ENCODE measurements at regions not wholly inside any gene's neighbourhood (a gene's known extent, or its start where the extent isn't known, plus 50 kb on each side); places are given as distances from the start of the nearest gene placed in this dataset.

DNA sequence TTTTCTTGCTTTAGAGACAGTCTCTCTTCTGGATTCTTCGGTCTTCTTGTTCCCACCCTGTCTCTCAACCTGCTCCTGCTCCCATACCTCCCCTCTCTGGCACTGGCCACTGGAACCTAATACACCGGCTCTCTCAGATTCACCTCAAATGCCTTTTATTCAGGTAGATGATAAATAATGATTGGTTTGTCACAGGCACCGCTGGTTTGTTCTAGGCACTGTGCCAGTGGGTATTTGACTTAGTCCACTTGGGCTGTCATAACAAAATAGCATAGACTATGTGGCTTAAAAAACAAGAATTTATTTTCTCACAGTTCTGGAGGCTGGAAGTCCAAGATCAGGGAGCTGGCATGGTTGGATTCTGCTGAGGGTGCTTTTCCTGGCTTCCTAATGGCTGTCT lies 278.2 kb upstream of the STT3B start:
- DNase-seq: no peak

DNA sequence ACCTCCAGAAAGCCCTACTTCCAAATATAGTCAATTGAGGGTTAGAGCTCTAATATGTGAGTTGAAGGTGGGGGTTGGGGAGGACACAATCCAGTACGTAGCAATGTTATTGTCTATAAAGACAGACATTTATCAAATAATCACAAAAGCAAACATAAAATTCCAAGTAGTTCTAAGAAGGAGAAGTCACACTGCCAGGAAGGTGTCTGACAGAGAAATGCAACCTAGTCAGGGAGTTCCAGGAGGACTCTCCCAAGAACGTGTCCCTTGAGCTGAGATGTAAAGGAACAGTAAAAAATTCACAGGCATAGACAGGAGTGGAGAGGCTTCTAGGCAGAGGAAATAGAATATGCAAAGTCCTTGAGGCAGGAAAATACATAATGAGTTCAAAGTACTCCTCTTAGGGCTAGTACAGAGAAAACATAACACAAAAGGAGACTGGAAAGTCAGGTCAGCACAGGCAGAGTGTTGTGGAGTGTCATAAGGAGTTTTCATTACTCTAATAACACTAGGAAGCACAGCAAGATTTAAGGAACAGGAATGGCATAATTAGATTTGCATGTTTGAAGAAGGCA lies 277.6 kb upstream of the STT3B start:
- DNase-seq: no peak

DNA sequence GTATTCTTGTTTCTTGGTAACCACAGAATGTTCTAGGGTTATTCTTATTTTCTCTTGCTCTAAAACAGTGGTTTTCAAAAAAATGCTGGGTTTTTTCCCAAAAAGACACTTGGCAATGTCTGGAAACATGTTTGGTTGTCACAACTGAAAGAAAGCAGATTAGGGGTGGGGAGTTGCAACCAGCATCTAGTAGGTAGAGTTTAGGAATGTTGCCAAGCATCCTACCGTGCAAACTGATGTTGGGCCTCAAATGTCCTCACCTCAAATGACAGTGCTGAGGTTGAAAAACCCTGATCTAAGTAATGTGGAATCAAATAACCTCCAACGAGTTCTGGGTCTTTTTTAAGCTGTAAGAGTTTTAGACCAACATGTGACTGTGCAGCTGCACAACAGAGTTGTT lies 270.5 kb upstream of the STT3B start:
- no peak for DNase-seq

DNA sequence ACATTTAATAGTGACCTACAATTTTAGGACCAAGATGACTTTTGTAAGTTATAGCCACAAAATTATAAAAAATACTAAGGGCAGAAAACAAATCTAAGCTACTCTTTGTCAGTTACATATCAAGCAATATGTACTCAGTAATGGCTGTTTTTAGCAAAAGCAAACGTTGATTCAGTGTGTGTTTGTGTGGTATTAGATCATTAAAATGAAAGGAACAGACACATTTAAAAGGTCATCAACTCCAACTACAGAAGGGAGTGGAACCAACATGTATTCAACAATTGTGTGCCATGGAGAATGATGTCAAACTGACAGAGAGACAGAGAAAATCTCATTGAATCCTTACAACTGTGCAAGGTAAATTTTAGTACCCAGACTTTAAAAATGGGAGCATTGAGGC lies 268.8 kb upstream of the STT3B start:
- no peak for DNase-seq

DNA sequence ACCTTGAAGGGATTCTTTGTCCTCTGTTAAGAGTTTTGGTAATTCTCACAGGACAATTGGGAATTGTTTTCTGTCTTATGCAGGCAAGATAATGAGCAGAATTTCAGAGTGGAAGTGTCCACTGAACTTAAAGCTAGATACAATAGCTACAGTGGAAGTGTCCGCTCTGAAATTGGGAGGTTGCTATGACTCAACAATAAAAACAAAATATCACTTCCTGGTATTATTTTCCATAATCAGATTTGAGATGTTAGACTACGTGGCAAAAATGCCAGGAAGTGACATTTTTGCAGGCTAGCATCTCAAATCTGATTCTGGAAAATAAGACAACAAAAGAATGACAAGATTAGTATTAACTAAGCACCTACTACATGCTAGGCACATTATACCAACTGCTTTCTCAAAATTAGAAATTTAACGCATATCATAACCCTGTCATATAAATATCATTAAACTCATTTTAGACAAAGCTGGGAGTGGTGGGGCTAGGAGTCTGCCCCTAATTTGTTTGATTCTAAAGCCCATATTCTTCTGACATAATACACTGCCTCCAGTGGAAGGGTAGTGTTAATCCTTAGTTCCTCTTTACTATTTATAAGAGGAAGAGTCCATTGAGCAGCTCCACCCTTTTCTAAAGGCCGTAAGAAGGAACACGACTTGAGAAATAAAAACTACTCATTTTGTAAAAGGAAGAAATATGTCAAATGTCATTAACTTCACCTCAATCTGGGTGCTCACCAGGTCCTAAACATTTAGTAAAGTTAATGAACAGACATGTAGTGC lies 266.9 kb upstream of the STT3B start:
- DNase-seq: peak; percentile 53

DNA sequence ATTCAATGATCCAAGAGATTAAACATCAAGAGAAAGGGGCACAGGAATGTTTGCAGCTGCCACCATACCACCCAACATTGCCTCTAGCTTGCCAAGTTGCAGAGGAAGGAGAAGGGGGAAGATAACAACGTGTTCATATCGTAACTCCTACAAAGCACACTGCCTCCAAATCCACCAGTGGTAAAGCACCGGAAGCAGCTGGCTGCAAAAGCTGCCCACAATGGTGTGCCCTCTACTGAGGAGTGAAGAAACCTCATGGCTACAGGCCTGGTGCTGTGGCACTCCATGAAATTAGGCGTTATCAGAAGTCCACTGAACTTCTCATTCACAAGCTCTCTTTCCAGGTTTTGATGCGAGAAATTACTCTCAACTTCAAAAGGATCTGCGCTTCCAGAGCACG lies 263.9 kb upstream of the STT3B start:
- DNase-seq: no peak

DNA sequence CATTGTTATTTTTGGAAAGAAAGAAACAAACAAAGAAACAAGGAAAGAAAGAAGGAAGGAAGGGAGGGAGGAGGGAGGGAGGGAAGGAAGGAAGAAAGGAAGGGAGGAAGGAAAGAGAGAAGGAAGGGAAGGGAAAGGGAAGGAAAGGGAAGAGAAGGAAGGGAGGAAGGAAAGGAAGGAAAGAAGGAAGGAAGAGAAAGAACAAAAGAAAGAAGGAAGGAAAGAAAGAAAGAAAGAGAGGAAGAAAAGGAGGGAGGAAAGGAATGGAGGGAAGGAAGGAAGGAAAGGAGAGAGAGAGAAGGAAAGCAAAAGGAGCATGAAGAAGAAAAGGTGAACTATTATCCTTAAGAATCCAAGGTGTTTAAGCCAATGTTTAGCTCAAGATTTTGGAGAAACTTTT lies 262.7 kb upstream of the STT3B start:
- no peak for DNase-seq

DNA sequence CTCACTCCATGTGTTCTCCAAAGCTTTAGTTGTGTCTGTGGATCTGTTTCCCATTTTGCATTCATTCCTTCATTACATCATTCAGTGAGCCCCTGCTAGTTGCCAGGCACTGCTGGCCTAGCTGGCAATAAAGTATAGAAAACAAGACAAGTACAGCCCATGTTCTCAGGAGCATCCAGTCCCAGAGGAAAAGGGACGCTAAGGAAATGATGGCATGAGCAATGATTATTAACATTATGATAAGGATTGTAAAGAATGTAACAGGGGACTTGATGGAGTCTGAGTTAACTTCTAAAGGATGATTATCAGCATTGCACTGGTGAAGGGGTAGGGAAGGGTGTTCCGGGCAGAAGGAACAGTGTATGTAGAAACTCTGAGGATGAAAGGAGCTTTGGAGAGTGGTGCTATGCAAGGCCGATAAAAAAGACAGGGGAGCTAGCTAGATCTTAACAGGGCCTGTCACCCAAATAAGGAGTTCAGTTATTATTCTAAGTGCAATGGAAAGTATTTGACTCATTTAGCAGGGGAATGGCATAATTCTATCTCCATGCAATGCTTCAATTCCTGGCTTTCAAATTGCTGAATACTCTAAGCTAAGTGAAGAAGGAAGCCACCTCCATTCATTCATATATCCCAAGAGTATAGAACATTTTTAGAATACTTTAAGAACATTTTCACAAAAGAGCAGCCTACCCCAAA lies 258.2 kb upstream of the STT3B start:
- no peak for DNase-seq

DNA sequence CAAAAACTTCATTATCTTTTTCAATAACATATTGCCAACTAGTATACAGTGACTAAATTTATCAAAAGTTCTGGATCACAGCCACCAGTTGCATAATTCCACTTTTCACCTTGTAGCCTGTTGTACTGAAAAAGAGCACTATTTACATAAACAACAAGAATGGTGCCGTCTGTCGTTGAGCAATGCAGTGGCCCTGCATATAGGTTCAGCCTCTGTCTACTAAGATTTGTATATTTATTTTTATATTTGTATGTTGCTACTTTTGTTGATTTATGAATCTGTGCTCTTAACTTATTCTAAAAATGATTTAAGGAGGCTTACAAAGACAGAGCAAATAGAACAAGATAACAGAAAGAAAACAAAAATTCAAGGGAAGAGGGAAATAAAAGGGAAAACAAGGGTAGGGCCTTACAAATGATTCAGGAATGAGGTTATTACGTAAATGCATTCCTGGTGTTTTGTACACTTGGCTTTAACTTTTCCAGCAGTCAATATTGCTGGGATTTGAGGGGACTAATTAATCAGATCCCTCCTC lies 257.6 kb upstream of the STT3B start:
- no peak for DNase-seq

DNA sequence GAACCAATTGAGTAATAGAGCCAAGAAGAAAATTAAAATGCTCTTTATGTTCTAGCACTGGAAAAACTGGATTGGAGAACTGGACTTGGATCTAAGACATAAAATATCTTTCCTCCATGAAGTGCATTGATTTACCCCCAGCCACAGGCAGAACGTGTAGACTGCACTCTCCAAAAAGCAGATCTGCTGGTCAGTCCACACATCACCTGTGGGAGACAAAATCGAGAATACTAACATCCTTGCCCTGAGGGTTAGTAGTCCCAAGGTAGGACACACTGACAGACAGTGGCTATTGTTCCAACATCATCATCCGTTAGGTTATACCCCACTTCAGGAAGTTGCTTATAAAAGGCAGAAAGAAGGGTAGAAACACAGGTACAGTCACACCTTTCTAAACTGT lies 257.1 kb upstream of the STT3B start:
- no peak for DNase-seq

DNA sequence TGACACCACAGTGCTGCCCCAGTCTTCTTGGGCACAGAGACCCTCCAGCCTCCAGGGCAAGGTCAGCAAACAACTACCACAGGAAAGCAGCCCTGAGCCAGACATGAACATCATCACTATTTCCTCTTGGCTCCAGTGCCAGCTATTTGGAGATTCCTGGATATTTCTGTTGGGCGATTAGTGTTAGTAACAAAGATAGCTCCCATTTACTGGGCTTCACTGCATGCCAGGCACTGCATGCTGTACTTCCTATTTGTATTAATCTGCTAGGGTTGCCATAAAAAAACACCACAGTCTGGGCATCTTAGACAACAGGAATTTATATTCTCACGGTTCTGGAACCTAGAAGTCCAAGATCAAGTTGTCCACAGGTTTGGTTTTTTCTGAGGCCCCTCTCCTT lies 255.1 kb upstream of the STT3B start:
- DNase-seq: no peak

DNA sequence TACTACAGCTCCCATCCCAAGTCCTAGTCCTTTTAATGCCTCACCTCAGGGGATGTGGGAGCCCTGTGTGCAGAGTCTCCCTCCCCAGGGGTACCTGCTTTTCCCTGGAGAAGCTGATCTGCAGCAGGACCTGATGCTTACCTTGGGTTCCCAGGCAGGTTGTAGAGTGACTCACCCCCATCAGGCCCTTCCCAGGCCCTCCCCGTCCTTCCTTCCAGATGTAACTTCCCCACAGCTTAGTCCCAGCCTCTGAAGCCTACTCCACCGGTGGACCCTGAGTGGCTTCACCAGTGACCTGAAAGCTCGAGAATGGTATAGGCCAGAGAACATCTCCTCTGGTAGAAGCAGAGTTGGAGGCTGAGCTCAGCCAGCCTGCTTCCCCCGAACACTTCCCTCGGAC lies 254.2 kb upstream of the STT3B start:
- DNase-seq: no peak

DNA sequence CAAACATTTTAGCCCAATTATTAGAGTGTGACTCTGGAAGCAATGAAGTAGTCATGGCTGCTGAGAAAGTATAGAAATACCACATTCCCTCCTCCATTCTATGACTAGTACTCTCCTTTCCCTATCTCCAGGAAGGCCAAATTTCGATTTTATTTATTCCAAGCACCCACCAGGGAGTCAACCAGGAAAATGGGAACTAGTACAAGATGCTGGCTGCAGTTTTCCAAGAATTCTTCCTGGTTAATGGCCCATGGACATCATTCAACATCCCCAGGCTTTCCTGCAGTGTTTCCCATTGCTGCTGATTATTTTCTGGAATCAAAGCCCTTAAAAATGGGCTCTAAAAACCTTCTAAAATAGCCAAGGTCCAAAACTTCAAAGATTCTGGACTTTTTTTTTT lies 247.9 kb upstream of the STT3B start:
- no peak for DNase-seq

DNA sequence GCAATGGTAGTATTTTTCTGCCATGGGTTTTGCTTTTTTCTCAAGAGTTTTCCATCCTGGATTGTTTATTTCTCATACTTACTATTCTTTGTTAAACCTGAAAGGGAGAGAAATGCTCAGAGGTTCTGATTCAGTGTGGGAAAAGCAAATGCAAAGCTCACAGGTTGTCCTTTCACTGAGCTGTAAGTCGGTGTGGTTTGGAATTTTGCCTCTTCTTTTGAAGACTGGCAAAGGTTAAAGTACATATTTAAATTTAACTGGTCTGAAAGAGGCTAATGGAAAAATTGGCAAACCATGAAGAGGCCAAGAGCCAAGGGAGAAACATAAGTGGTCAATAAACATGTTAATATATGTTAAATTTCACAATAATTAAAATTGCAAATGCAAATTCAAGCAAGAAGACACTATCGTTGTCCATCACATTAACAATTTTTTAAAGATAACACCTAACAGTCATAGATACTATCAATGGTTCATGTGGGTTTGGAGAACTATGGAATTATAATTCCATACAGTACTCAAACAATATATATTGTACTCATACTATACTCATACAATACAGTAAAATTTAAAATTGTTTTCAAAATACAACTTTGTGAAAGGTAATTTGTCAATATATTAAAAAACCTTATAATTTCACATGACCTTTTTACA lies 246.8 kb upstream of the STT3B start:
- DNase-seq: no peak

DNA sequence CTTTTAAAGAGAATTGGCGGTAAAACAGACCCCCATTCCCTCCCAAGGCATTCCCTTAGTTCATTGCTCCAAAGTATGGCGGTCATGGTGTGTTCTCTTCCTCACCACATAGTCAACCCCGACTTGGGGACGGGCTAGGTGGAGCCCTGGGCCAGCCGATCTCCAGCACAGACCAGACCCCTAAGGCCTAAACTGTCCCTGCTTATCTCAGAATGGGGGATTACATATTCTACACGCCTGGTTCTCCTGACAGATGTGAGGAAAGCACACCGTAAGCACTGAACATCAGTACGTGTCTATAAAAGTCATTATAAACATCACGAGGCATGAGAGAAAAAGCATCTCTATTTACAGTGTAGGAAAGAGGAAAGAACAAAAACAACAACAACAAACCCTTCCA lies 244.5 kb upstream of the STT3B start:
- DNase-seq: no peak

DNA sequence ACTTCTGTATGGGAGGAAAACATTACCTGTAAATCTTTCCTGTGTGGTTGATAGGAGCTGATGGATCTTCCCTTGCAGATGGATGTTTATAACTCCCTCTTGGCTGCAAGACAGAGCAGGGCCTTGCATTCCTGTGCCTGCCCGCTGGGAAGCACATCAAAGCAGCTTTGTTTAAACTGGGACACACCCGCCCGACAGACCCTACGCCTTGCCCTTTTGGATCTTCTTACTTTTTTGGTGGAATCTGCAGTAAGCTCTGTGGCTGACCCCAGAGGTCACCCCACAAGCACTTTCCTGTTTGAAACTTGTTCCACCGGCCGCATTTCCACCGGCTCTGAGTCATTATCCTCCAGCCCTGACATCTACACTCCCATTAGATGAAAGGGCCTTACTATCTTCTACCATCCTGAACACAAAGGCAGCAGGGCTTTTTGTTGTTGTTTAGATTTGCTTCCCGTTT lies 244.1 kb upstream of the STT3B start:
- no peak for DNase-seq

DNA sequence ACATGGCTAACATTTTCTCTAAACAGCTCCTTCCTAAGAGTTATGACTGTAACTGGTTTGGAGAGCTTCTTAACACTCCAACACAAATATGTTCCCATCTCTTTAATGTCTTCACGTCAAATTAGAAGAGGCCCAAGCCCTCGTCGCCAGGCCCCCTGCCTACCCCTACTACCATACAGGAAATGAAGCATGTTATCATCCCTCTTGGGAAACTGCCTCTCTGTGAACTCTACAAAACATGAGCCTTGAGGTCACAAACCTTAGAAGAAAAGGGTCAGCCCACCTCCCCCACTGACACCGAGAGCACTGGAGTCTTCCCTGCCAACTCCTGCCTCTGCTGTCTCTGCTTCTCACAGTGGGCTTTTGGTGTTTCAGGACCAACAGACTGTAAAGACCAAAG lies 243.1 kb upstream of the STT3B start:
- DNase-seq: no peak

DNA sequence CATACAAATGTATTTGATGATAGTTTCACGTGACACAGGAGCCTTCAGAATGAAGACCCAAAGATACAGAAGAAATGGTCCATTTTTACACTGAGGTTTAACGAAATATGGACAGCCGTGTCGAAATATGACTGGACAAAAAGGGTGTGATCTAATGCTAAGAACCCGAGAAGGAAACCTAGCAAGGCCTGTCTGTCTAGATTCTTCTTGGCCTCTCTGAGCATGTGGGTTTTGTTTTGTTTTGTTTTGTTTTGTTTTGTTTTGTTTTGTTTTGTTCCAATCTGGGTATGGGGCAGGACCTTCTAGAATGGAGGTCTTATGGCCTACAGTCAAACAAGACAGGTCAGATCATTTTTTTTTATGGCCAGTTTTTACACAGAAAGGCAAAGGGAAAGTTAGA lies 242.7 kb upstream of the STT3B start:
- no peak for DNase-seq

DNA sequence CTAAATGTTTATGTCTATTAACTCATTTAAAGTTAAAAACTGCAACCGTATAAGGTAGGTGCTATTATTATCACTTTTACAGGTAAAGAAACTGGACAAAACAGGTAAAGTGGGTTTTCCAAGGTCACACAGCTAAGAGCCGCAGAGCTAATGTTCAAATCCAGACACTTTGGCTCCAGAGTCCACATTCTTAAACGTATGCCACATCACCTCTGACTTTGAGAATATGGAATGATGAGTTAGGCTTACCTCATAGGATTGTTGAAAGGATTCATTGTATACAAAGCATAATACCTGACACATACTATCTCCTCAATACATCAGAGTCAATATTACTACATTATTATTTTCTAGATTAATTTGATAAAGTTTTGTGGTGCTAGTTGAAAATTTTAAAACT lies 240.9 kb upstream of the STT3B start:
- DNase-seq: no peak

DNA sequence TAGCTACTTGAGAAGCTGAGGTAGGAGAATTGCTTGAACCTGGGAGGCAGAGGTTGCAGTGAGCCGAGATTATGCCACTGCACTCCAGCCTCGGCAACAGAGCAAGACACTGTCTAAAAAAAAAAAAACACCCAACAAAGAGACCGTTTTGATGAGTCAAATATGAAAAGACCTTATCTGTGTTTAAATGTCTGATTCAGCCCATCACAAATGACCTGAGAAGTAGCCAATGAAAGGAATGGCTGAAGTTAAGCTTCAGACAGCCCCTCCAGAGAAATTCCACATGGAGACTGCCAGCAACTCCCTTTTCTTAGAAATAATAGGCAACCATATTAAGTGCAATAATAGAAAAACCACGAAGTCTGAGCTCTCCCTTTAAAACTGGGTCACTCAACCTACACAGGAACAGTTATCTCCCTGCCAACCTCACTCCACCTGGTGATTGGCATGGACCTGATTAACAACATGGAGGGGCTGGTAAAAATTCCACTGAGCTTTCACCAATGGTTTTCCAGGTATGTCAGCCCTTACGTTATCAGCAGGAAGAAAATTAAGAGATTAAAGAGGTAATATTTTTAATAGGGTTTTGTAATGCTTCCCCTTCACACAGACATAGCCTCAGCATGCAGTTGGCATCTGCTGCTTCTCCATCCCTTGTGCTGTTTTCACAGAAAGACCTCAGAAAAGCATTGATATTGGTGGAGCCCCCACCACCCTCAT lies 238.1 kb upstream of the STT3B start:
- no peak for DNase-seq

DNA sequence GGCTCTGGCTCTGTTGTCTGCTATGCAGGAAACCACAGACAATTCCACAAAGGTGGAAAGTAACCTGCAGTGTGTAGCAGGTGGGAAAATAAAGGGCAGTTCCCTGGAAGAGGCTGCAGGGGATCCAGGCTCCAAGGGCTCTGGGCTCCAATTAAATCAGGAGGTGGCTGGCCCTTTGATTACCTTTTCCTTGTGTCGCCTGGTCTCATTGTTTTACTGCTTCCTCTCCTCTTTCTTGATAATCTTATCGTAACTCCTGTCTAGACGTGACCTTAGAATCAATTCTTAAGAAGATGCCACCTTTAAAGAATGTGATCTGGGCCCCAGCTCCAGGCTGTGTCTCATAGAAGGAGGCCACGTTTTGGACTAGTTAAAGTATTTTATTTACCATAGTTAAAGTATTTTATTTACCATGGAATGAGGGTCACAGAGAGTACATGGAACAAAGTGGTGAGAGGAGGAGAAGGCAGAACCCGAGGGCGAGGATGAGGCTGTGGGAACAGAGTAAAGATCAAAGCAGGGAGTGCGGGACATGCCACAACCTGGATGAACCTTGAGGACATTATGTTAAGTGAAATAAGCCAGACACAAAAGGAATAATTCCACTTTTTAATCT lies 237.5 kb upstream of the STT3B start:
- no peak for DNase-seq

DNA sequence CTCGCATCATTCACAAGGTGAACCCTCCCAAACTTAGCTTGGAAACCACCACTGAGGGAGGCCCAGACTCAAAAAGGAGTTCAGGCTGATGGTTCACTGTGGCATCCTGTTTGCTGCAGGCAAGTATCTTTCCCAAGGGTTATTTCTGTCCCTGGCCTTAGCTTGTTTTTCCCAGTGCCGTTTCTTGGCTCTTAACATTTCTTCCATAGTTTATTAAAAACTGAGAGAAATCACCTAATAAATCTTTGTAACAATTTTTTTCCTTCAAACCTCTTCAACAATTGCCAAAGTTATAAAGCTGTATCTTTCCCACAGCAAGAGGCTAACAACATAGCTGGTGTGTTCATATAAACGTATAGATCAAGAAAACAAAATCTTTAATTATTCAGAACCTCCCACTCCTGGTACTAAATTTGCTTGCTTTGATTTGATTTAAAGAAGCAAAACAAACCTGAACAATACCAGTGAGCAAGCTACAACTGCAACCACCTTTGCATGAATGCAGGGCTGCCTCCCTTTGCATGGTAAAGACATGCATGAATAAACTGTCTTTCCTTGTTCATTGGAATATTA lies 234.9 kb upstream of the STT3B start:
- no peak for DNase-seq

Measured in SIG-M5 (cell line).